ENCODE measurements at regions not wholly inside any gene's neighbourhood (a gene's known extent, or its start where the extent isn't known, plus 50 kb on each side); places are given as distances from the start of the nearest gene placed in this dataset.

DNA sequence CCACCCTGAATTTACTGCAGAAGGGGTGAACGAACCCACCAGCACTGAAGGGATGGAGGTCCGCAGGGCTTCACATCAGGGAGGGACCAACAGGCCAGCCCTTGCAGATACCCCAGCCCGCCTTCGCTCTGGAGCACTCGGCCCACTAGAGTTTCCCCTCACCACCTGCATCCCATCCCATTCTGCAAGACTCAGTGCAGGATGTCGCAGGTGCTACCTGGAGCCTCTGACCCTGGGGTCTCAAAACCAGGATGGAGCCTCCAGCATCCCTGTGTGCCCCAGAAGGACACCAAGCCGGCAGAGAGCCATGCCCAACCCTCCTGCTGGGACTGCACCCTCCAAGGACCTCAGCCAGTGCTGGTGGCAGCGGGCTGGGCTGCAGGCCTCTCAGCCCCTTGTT lies 57.6 kb upstream of the ADRA2C start:
- TF ChIP-seq POLR2A (IDR thresholded peaks at IDR 0.05; ENCODE audit: low read length) (no peak), GATA1 (IDR thresholded peaks at IDR 0.05; ENCODE audit: low read depth, low read length) (no peak)

Measured in erythroblast (primary cell).